ENCODE measurements at regions not wholly inside any gene's neighbourhood (a gene's known extent, or its start where the extent isn't known, plus 50 kb on each side); places are given as distances from the start of the nearest gene placed in this dataset.

DNA sequence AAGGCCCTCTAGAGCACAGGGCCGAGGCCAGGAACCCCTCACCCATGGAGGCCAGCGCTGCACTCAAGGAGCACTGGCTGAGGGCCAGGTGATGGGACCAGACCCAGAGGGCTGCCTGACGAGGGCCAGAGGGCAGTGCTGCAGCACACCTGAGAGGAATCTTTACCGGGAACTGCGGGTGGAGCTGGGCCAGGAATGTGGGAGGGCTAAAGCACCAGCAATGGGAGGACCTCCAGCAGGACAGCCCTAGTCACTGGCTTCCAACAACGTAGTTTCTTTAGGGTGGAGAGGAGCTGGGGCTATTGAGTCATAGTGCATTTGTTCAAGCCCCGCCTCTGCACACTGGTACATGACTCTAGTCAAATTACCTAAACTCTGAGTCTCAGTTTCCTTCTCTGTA lies 143.4 kb downstream of the TMEM17 start:
- peaks cover 3% of the 10 kb centered on the region in 2 experiments; a peak in 2 of 5 replicates for H3K4me1 ChIP-seq (replicated peaks in 1 of 2; ENCODE audit: control insufficient read depth in 2 of 2, insufficient read depth in 2 of 2, low read length in 2 of 2)
- H3K9ac ChIP-seq (ENCODE audit: insufficient read depth in 1 of 2, low read depth in 2 of 2, low read length in 2 of 2) = no peak overlapping the region
- ChIA-PET CTCF (ENCODE audit: low intra/inter-chr PET ratio) (no interaction called here), POLR2A (interaction anchor here (1.2 kb wide), 1 partner anchor 13 kb away, joined by 3 read pairs; no protein-coding TSS in a partner anchor)
- intact Hi-C loops (cut with micrococcal nuclease) (no loop called here), in situ Hi-C loops (cut with MboI) (no loop called here)
- H3K27ac ChIP-seq (ENCODE audit: extremely low read depth, low read depth, low read length) = no peak overlapping the region
- H3K4me2 ChIP-seq (ENCODE audit: insufficient read depth, low read length) = no peak overlapping the region
- DNase-seq (ENCODE audit: extremely low read depth in 1 of 4, low spot score in 3 of 4) (no peak), ATAC-seq (peak; percentile 35; the same call in 1 of the 3 replicates), FAIRE-seq (no peak)
- H2AFZ ChIP-seq (ENCODE audit: low read depth, low read length) = no peak overlapping the region
- TF ChIP-seq MECOM (CRISPR knock-in tag; IDR thresholded peaks at IDR 0.05) (no peak), CBFB (CRISPR knock-in tag; IDR thresholded peaks at IDR 0.05) (no peak), EP300 (IDR thresholded peaks at IDR 0.05; ENCODE audit: low read length) (no peak), HMG20A (CRISPR knock-in tag; conservative IDR thresholded peaks at IDR 0.05) (no peak), TAF9B (IDR thresholded peaks at IDR 0.05; ENCODE audit: partially characterized antibody) (no peak), MCM3 (IDR thresholded peaks at IDR 0.05) (no peak), RFX5 (IDR thresholded peaks at IDR 0.05; ENCODE audit: low read depth, low read length) (no peak), NELFE (IDR thresholded peaks at IDR 0.05; ENCODE audit: insufficient read depth, insufficient read length) (no peak), SP1 (CRISPR knock-in tag; IDR thresholded peaks at IDR 0.05) (no peak), ZNF444 (CRISPR knock-in tag; IDR thresholded peaks at IDR 0.05) (no peak)
- TF ChIP-seq, protein P1, sequence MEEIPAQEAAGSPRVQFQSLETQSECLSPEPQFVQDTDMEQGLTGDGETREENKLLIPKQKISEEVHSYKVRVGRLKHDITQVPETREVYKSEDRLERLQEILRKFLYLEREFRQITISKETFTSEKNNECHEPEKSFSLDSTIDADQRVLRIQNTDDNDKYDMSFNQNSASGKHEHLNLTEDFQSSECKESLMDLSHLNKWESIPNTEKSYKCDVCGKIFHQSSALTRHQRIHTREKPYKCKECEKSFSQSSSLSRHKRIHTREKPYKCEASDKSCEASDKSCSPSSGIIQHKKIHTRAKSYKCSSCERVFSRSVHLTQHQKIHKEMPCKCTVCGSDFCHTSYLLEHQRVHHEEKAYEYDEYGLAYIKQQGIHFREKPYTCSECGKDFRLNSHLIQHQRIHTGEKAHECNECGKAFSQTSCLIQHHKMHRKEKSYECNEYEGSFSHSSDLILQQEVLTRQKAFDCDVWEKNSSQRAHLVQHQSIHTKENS (CRISPR knock-in tag; IDR thresholded peaks at IDR 0.05) = no peak
- no peaks in the 10 kb centered on the region for H3K27me3 ChIP-seq (ENCODE audit: control insufficient read depth in 2 of 2, insufficient read depth in 2 of 2, low read length in 2 of 2)
- H3K79me2 ChIP-seq (ENCODE audit: control insufficient read depth, insufficient read depth, low read length) = no peaks in the 10 kb centered on the region
- H4K20me1 ChIP-seq (replicated peaks; ENCODE audit: control insufficient read depth, insufficient read depth, low read length) = no peaks in the 10 kb centered on the region
- no peaks in the 10 kb centered on the region for H3K9me3 ChIP-seq (replicated peaks; ENCODE audit: control insufficient read depth, insufficient read depth, low read depth, low read length)
- BruUV-seq (replicated peaks) = no TSS peak
- H3K36me3 ChIP-seq (ENCODE audit: control insufficient read depth, insufficient read depth, low read length) = no peaks in the 10 kb centered on the region
- no peak overlapping the region for H3K4me3 ChIP-seq
- 59% methylated on average over 7 of the region's 7 CpGs for WGBS (ENCODE audit: insufficient coverage, low coverage, missing lambda C conversion rate)
- H3K9me1 ChIP-seq (ENCODE audit: control insufficient read depth, insufficient read depth, low read length) = no peaks in the 10 kb centered on the region
